ENCODE measurements at regions not wholly inside any gene's neighbourhood (a gene's known extent, or its start where the extent isn't known, plus 50 kb on each side); places are given as distances from the start of the nearest gene placed in this dataset.
A peak's percentile ranks its signal among the peaks of the same experiment; 100 is the strongest.

DNA sequence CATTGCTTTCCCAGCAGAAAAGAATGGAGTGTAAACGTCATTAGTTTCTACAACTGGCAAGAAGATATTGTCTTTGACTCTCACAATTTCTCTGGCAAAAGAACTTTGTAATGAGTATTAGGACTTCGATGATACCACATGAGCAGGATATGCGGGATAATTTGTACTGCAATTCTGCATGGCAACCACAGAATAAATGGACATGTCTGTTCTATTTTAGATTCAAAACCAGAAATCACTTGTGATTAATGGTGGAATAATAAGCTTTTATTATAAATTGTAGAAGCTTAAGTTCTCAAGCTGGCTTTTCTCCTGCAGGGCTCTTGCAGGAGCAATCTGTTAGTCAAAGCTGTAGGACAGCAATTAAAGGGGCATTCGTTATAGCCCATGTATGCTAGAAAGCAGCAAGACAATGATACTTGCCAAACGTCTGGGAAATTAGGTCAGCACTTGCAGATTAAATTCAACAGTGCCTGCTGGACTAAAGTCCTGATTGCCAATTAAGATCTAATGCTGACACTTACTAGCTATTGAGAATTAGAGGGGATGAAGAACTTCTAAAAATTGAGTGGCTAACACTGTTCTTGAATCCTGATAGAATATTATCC lies 177.9 kb downstream of the PTH2R start:
- H3K27me3 Mint-ChIP-seq (ENCODE audit: low read depth) = no peaks in the 10 kb centered on the region; the same call in 1 of the 2 replicates
- no peak overlapping the region for H3K4me2 ChIP-seq (ENCODE audit: insufficient read depth, insufficient read length, low read length)
- no peaks in the 10 kb centered on the region for H3K79me2 ChIP-seq (ENCODE audit: insufficient read depth, low read length)
- H3K23ac ChIP-seq (ENCODE audit: insufficient read length, low read depth, low read length) = peak overlapping the region; percentile 76
- no peak overlapping the region for H4K91ac ChIP-seq (ENCODE audit: insufficient read length, low read depth, low read length)
- H2AFZ ChIP-seq (ENCODE audit: low read length) = no peak overlapping the region
- H3K36me3 Mint-ChIP-seq (ENCODE audit: insufficient read depth in 1 of 3, low read depth in 3 of 3) = no peaks in the 10 kb centered on the region
- WGBS (ENCODE audit: extremely low coverage, insufficient read length, low lambda C conversion rate) = no CpG with 5 or more reads among the region's 5 CpGs
- no peaks in the 10 kb centered on the region for H3K79me1 ChIP-seq (ENCODE audit: insufficient read depth, low read depth, low read length, poor library complexity, severe bottlenecking)
- no peak for DNase-seq
- H2BK15ac ChIP-seq (ENCODE audit: low read depth, low read length) = no peak overlapping the region
- no peak overlapping the region for H3K9ac ChIP-seq (ENCODE audit: extremely low read depth, insufficient read length, low read length)
- no peaks in the 10 kb centered on the region for H3K9me3 Mint-ChIP-seq
- H4K20me1 ChIP-seq (ENCODE audit: control insufficient read depth, insufficient read depth, insufficient read length) = no peaks in the 10 kb centered on the region
- TF ChIP-seq, protein P1, sequence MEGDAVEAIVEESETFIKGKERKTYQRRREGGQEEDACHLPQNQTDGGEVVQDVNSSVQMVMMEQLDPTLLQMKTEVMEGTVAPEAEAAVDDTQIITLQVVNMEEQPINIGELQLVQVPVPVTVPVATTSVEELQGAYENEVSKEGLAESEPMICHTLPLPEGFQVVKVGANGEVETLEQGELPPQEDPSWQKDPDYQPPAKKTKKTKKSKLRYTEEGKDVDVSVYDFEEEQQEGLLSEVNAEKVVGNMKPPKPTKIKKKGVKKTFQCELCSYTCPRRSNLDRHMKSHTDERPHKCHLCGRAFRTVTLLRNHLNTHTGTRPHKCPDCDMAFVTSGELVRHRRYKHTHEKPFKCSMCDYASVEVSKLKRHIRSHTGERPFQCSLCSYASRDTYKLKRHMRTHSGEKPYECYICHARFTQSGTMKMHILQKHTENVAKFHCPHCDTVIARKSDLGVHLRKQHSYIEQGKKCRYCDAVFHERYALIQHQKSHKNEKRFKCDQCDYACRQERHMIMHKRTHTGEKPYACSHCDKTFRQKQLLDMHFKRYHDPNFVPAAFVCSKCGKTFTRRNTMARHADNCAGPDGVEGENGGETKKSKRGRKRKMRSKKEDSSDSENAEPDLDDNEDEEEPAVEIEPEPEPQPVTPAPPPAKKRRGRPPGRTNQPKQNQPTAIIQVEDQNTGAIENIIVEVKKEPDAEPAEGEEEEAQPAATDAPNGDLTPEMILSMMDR (conservative IDR thresholded peaks at IDR 0.05) = no peak
- no peaks in the 10 kb centered on the region for H3K27me3 ChIP-seq (ENCODE audit: insufficient read depth, low read length)
- H3K4ac ChIP-seq (ENCODE audit: low read depth, low read length) = no peak overlapping the region
- H3T11ph ChIP-seq (ENCODE audit: low read length) = no peak overlapping the region
- H3K4me1 ChIP-seq (ENCODE audit: insufficient read depth, low read length) = no peaks in the 10 kb centered on the region
- no peaks in the 10 kb centered on the region for H3K23me2 ChIP-seq (ENCODE audit: insufficient read length, low read depth, low read length, poor library complexity, severe bottlenecking)
- no peak overlapping the region for H2BK5ac ChIP-seq (ENCODE audit: insufficient read length, low read length)
- H2BK120ac ChIP-seq (ENCODE audit: low read depth, low read length, poor library complexity, severe bottlenecking) = no peak overlapping the region
- no peak overlapping the region for H3K27ac Mint-ChIP-seq
- H4K8ac ChIP-seq (replicated peaks; ENCODE audit: insufficient read length, low read depth, low read length) = no peak overlapping the region
- no peak overlapping the region for H4K5ac ChIP-seq (ENCODE audit: insufficient read length, low read depth, low read length)
- H2AK5ac ChIP-seq (ENCODE audit: insufficient read length, low read length) = no peak overlapping the region
- no peak overlapping the region for H3K27ac ChIP-seq (ENCODE audit: insufficient read length, low read depth, low read length)
- H3K56ac ChIP-seq (ENCODE audit: insufficient read length, low read depth, low read length) = no peak overlapping the region
- H3K14ac ChIP-seq (ENCODE audit: insufficient read depth, low read length) = no peak overlapping the region
- H3K4me1 Mint-ChIP-seq = peaks cover 3% of the 10 kb centered on the region in 2 experiments; a peak in 3 of 4 replicates
- no peaks in the 10 kb centered on the region for H3K9me3 ChIP-seq (ENCODE audit: control insufficient read depth, low read depth, low read length)
- H3K4me3 Mint-ChIP-seq = no peak overlapping the region
- no peak overlapping the region for H3K18ac ChIP-seq (ENCODE audit: insufficient read length, low read depth, low read length)
- no peak overlapping the region for H2BK12ac ChIP-seq (ENCODE audit: insufficient read length, low read depth, low read length)
- H2BK20ac ChIP-seq (ENCODE audit: low read depth, low read length, poor library complexity, severe bottlenecking) = no peak overlapping the region

Data from H9 (cell line).